HG03097 (cell line): ENCODE measurements at regions not wholly inside any gene's neighbourhood (a gene's known extent, or its start where the extent isn't known, plus 50 kb on each side); places are given as distances from the start of the nearest gene placed in this dataset.

Experiments used
- ATAC-seq: cut with Tn5 transposase; IDR thresholded peaks from one replicate; pipeline ENCODE4 v1.9.1; 2021; ENCODE audit not compliant: unreplicated experiment, low FRiP score

DNA sequence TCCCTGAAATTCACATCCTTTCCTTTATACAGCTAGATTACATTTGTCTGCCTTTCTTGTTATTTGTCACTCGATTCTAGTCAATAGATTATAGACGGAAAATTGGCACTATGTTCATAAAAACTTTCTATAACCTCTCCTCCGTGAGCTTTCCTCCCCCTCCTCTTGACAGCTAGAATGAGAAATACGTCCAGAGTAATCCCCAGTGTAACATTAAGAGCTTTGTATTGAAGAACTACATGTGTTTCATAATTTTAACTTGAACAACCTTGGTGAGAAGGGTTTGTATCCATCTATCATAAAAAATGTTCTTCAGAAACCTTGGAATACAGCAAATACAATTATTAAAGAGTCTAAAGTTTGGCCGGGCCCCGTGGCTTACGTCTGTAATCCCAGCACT is 1707.4 kb downstream of the PCDH7 start:
- no peak for ATAC-seq

DNA sequence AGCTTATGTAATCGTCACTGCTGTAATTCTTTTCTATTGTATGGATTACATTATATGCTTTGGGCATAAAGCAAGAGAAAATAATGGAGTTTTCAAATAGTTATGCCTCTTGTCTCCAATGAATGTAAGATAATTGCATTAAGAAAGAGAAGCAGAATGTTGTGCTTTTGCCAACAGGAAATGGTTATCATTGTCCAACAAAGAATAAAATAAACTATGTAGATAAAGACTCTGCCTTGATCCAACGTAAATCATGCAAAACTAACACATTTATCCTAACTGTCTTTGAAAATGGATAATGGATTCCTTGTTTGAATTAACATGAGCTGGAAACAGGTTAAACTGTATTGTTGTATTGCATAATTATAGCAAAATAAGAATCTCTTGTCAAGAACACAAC is 1709.0 kb downstream of the PCDH7 start:
- ATAC-seq = no peak

DNA sequence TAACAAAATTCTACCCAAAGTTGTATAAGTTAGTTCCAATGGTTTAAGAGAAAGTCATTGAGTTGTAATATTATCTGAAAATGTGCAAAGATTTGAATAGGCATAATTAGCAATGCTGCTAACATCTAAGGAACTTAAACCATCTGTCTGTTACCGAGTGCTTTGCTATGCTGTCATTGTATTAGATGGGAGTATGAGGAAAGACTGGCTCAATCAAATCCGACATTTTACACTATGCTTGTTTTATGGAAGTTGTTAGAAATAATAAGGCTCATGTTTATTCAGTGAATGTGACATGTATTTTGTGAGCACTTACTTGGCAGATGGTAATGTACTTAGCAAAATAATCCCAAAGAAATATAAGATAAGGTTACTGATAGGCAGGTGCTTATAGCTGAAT is 1715.1 kb downstream of the PCDH7 start:
- ATAC-seq = no peak

DNA sequence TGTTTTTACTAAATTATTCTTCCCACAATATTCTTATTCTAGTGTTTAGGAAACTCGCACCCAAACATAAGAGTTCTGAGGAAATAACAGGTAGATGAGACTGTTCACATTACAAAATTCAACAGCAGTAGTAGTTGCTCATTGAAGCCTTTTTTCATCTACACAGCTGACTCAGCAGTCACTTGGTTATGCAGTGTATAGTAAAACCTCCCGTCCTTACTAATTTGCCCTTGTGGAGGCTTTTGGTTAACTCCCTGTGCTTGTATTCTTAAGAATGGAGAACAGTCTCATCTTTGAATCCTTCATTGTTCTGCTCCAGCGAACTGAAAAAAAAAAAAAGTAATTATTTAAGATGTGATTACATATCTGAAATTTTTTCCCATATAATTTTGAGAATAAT is 1716.6 kb downstream of the PCDH7 start:
- no peak for ATAC-seq

DNA sequence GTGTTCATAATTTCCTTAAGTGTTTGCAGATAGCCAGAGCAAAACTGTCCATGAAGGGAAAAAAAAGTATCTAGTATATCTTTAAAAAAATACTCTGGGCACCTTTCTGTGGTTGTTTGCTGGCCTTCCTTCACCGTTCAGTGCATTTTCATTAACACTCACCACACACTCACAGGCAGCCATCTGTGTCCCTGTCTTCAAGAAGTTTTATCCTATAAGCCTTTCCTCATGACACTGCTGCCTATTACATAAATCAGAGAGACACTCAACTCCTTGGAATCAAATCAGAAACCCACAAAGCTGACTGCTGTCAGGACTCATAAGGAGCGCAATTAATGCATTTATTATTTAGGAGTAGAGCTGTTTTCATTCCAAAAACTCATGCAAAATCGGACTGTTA is 1720.2 kb downstream of the PCDH7 start:
- no peak for ATAC-seq

DNA sequence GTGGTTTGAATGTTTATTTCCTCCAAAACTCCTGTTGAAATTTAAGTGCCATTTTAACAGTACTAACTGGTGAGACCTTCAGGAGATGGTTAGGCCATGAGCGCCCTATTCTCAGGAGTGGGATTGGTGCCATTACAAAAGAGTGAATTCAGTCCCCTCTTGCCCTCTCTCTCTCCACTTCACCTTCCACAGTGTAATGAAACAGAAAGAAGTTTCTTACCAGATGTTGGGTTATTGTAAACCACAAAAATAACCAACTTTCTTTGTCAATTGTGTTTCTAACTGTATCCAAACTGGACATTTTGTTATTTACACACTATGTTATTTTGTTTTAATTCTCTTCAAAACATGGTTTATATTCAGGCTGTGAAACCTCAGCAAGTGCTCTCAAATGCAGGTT is 1734.3 kb downstream of the PCDH7 start:
- ATAC-seq = no peak

DNA sequence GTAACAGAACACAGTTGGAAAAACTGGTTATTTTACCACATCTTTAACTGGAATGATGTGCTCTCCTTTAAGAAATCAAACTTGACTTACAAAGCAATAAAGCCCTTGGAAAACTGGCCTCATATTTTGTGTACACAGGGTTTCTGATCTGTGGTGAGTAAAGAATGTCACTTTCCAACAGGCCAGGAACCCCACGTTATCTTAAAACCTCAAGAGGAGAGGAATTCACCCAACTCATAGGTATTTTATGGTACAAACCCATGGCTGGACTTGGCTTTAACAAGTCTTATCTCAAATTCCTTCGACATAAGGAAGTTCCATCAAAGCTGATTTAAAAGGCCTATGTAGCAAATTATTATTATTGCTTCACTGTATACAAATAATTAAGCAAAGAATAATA is 1735.1 kb downstream of the PCDH7 start:
- ATAC-seq = no peak

DNA sequence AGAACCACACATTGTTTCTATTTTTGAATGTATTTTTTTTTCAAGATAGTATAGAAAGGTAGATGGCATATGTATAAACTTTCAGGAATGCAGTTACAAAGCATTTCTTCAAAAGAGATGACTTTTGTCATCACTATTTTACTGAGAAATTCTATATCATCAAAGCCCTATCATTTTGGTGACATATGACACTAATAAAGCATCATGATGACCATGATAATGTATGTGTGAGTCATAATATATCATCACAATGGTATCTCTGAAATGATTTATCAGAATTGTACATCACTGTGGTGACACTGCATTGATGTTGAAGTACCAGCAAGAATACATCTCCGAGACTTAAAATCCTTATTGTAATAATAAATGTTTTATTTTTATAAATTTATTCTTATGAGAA is 1740.8 kb downstream of the PCDH7 start:
- ATAC-seq = no peak

DNA sequence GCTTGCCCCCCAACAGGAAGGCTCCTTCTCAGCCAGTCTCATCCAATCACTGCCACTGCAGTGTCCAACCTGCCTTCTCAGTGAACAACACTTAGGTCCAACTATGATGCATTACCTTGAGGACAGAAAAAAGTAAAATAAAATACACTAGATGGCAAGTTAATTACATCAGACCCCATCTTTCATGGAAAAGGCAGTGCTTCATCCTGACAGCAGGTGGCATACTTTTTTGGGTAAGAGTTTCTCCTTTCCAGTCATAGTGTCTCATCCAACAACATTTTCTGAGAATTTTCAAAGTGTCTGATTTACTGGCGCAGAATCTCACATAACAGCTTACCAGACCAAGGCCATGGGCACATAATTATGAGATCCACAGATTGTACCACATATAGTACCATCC is 1742.8 kb downstream of the PCDH7 start:
- ATAC-seq = no peak

DNA sequence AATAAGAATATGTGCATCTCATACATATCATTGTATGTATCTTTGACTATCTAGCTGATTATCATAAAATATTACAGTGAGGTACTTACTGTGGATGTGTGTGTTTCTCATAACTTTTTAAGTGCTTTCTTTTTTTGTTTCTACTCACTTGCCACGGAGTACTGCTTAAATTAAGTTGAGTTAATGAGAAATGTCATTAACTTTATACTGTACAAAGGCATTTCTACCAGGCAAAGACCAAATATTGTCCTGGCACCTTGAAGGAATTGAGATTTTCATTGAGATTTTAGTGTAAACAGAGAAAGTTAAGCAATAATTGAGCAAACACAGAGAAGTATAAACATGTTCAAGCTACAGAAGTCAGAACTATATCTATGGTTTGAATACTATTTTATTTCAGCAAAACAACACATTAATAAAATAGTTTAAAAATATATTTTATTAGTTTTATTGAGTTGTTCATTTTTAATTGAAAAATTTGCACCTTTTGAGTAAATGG is 1750.0 kb downstream of the PCDH7 start:
- no peak for ATAC-seq

DNA sequence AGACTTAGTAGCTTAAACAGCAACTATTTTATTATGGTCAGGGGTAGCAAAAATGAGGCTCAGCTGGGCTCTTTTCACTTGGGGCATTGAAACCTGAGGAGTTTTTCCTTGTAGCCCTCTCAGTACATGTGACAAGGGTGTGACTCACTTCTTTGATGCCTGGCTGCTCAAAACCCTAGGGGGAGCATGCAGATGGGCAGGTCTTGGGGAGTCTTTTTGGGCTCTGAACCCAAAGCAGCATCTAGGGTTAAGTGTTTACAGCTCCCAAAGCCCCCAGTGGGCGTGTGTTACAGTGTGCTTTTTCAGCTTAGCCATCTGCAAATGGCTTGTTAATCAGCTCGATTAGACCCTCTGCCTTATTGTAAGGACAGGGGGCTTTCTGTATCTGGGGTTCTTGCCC is 1752.7 kb downstream of the PCDH7 start:
- no peak for ATAC-seq

DNA sequence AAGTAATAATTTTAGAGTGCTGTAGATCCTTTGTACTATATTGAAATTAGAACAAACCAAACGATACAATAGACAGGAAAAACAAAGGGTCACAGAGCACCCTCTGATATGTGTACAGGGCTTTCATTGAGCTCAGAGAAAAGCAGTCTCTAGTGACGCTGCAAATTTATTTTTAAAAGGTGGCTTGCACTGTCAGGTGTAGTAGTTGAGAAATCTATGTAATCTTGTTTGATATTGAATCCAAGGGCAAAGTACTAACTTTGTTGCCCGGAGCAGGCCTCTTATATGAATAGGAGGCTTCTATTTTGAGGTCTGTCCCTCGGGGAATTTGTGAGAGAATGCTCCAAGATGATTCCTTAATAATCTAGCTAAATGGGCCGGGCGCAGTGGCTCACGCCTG is 1755.5 kb downstream of the PCDH7 start:
- no peak for ATAC-seq

DNA sequence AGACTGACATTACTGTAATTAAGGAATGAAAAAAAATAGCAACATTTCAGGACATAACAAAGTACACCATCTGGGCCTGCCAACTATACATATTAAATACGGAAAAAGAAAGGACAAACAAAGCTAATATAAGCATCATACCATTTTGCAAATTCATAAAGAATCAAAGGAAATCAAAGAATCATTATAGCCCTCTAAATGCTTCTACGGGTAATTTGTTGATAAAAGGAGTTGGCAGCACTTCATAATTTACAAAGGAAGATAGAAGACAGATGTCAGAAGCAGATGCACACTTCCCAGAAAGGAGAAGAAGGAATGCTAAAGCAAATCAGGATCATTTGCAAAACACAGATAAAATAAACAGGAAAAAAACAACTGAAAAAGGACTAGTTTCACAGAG is 1757.3 kb downstream of the PCDH7 start:
- ATAC-seq = no peak

DNA sequence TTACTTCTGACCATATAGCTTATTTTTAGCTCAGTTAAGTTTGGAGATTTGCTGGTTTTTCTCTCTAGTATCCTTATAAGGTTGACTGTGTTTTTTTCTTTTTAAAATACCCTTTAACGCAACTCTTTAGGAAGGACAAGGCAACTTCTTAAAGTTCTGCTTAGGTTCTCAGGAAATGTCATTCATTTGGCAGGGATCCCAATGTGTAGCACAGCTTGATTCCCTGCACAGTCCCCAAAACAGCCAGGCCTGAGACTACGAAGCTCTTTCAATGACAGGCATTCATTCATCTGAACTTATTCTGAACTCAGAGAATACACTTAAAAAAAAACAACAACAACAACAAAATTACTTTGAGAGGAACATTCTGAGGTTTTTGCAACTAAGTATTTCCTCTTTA is 1765.8 kb downstream of the PCDH7 start:
- ATAC-seq = no peak

DNA sequence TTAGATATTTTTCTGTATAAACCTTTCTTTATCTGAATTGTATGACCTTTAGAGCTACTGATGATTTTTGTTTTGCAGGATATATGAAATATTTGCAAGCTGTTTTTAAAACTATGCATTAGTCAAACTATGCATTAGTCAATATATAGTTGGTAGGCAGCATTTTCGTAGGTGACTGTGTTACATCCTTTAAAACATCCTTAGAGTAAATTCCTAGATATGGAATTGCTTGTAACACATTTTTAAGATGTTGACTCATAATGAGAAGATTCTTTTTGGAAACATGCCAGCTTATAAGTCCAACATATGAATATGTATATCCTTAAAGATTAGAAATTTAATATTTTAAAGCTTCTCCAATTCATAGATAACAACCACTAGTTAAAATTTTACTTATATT is 1768.5 kb downstream of the PCDH7 start:
- ATAC-seq = no peak

DNA sequence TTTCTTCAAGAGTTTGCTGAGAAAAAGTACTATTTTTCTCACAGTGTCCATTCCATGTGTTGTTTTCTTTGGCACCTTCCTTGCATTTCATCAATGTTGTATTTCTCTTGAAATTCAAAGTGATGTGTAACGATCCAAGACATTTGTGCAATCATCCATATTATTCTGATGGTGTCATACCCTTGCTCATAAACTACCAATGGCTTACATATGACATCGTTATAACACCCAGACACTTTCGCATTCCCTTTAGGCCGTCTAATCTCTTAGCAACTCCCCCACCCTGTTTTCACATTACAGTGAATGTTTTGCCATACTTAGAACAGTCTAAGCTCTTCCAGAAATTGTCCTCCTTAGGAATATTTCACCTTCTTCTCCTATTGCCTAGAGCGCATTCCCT is 1779.0 kb downstream of the PCDH7 start:
- ATAC-seq = no peak

DNA sequence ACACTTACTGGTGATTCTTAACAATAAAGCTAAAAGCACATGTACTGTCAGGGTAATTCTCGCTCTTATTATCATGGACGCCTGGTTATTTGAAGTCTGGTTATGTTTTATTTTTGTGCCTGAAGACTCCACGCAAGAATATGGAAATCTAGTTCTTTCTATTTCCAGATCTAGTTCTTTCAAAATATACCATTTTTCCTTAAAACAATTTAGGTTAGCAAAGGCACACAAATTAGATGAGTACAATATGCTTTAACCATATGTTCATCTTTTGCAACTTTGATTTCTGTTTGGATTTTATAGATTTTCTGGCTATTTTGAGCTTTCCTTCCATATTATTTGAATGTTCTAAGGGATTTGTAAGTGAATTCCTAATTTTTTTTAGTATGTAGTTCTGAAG is 1783.1 kb downstream of the PCDH7 start:
- no peak for ATAC-seq

DNA sequence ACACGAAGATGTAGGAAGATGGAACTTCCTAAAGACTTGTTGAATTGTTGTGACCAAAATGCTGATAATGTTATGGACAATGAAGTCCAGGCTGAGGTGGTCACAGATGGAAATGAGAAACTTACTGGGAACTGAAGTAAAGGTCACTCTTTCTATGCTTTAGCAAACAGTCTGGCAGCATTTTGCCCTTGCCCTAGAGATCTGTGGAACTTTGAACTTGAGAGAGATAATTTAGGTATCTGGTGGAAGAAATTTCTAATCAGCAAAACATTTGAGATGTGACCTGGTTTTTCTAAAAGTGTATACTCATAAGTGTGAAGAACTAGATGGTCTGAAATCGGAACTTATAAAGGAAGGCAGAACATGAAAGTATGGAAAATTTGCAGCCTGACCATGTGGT is 1785.9 kb downstream of the PCDH7 start:
- ATAC-seq = no peak

DNA sequence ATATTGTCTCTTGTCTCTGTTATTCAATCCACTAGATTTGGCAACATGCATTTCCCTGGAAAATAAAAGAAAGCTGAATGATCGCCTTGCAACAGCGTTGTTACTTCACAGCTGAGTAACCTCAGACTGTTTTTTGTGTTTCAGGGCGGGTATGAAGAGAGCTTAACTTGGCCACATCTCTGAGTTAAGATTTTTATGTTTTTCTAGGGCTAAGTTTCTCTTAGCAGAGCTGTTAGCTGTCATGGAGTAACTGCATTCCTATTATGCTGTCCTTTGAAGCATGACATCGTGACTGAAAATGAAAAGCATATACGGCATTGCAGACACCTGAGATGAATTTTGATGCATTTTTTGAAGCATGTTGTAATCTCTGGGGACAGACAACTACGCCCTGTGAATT is 1798.9 kb downstream of the PCDH7 start:
- no peak for ATAC-seq

DNA sequence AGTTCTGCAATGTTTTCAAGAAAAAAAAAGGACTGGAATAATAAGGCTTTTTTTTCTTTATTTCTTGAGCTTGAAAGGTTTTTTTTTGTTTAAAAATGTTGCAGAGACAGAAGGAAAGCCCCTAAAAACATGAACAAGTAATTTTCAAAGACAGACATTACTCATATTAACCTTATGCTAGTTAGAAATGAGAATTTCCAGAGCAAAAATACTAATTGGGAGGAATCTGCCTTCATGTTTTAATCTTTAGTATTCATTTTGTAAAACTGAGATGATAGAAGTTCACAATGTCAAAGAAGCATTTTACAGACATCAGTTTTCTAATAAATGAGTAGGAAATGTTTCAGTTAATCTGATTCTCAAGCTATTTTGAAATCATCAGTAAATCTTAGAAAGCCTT is 1805.3 kb downstream of the PCDH7 start:
- no peak for ATAC-seq

DNA sequence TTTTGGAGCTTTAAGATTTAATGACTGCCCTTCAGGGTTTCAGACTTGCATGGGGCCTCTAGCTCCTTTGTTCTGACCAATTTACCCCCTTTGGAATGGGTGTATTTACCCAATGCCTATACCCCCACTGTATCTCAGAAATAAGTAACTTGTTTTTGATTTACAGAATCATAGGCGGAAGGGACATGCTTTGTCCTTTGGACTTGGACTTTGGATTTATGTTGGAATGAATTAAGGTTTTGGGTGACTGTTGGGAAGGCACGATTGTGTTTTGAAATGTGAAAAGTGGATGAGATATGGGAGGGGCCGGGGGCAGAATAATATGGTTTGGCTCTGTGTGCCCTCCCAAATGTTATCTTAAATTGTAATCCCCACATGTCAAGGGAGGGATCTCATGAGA is 1824.7 kb downstream of the PCDH7 start:
- ATAC-seq = no peak

DNA sequence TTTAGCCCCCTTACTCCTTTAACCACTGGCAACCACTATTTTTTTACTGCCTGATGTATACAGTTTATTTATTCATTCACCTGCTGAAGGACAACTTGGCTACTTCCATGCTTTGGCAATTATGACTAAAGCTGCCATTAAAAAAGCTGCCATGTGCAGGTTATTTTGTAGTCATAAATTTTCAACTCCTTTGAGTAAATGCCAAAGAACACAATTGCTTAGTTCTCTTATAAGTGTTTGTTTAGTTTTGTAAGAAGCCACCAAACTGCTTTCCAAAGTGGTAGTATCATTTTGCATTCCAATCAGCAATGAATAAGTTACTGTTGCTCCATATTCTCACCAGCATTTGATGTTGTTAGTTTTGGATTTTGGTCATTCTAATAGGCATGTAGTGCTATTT is 1831.8 kb downstream of the PCDH7 start:
- no peak for ATAC-seq

DNA sequence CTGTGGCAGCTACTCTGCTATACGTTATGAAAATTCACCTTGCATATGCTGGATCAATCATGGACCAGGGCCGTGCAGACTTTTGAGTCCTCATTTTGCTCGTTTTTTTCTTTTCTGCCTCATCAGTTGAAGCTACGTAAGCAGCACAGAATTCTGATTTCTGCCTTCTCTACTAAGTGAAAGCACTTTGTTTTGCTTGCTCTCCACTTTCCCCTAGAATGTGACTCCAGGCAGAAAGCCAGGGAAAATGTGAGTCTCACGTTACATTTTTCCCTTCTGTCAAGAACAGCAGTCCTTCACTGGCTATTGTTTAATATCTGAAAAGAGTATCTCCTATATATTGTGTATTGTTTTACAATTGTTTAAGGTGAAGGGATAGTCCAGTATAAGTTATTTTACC is 1840.1 kb downstream of the PCDH7 start:
- ATAC-seq = no peak

DNA sequence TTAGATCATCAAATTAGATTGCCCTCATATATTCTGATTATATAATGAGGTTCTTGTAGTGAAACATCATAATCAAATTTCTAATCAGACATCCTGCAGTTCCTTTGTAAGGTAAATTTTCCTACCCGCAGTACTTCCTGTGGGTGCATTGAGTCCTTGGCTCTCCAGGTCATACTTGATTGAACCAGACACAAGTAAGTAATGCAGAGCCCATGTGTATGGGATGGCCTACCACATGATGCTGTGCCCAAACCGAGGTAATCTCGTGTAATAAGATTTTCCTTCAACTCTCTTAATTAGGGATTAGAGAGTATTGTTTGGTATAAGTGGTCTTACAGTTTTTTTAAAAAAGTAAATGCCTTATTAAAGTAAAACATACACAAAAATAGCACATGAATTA is 1841.8 kb downstream of the PCDH7 start:
- ATAC-seq = no peak
